ENCODE measurements at regions not wholly inside any gene's neighbourhood (a gene's known extent, or its start where the extent isn't known, plus 50 kb on each side); places are given as distances from the start of the nearest gene placed in this dataset.

DNA sequence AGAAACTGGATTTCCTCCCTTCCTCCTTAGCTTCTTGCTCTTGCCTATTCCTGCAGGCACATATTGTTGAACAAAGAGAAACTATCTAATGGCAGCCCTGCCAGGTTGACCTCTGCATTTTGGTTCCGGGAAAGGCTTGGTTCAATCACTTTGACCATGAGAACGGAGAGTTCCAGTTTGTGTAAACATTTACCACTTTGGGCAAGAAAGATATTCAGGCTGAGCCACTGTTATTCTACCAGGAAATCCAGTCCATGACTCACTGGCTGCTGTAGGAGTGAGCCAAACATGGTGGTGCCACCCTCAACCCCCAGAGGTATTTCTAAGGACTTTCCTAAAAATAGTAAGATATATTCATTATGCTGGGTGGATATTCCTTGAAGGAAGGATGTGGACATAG lies 242.2 kb upstream of the OR4E1 start:
- TF ChIP-seq GATA3 (IDR thresholded peaks at IDR 0.05; ENCODE audit: low read depth, low read length) (no peak), GATA2 (IDR thresholded peaks at IDR 0.05; ENCODE audit: low read depth, low read length) (no peak)
